Brain microvascular endothelial cell (primary cell): ENCODE measurements at regions not wholly inside any gene's neighbourhood (a gene's known extent, or its start where the extent isn't known, plus 50 kb on each side); places are given as distances from the start of the nearest gene placed in this dataset.

Experiments used
- DNase-seq: peaks from one replicate; pipeline ENCODE4 v3.0.0-alpha.2; 2020
- H3K27ac ChIP-seq: fragments of 250-450 bp; sonication (Bioruptor Pico); 2 replicates; pipeline ENCODE4 v1.5.1; 2020; ENCODE audit warnings: mild to moderate bottlenecking, moderate library complexity
- H3K27me3 ChIP-seq: fragments of 250-450 bp; sonication (Bioruptor Pico); replicated peaks from 2 replicates; pipeline ENCODE4 v1.5.1; 2020; ENCODE audit warnings: mild to moderate bottlenecking
- H3K36me3 ChIP-seq: fragments of 250-450 bp; sonication (Bioruptor Pico); replicated peaks from 2 replicates; pipeline ENCODE4 v1.5.1; 2020; ENCODE audit warnings: mild to moderate bottlenecking
- H3K4me3 ChIP-seq: 2 replicates; pipeline ENCODE4 v1.5.1; 2011; ENCODE audit warnings: low read depth, mild to moderate bottlenecking, control low read depth, low read length, moderate library complexity
- in situ Hi-C: cut with HindIII; loops from 2 replicates; pipeline ENCODE4 v1.10.0; 2017; ENCODE audit warnings: low sequenced_read_pairs, low pct_ligation_motif_present
- TF ChIP-seq, protein P1 (sequence below): IDR thresholded peaks from 2 replicates; pipeline ENCODE4 v1.5.1; 2011; ENCODE audit warnings: low read depth, mild to moderate bottlenecking, moderate library complexity, low read length, control low read depth, inconsistent platforms; ENCODE audit errors: missing control alignments

DNA sequence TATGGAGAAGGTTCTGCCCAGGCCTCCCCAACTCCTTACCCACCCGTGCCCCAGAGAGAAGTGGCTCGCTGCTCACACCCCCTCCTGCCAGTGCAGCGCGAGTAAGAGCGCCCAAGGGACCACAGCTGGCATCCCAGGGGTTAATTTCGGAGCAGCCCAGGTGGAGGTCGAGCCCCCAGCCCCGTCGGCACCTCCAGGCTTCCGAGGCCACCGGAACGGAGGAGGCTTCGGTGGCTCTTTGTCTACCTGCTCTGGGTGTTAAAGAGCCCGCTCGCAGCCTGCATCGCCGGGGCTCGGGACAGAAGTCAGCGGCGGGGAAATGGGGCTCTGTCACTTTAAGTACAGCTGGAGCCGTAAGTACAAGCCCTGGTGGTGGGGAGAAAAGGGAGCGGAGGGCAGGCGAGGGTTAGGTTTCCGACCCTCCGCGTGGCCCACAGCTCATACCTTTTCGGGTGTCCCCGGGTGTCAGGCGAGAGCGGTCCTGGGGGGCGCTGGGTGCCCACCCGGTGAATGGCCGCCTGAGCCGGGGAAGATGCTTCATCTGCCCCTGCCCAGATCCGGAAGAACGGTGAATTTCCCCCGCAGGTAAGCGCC, 89.4 kb upstream of the IPO9 start:
- Histone ChIP-seq H3K27me3 (no peaks in the 10 kb centered on the region), H3K4me3 (peak overlapping the region; percentile 72), H3K36me3 (peaks cover 42% of the 10 kb centered on the region), H3K27ac (peak overlapping the region; percentile 91)
- TF ChIP-seq, protein P1, sequence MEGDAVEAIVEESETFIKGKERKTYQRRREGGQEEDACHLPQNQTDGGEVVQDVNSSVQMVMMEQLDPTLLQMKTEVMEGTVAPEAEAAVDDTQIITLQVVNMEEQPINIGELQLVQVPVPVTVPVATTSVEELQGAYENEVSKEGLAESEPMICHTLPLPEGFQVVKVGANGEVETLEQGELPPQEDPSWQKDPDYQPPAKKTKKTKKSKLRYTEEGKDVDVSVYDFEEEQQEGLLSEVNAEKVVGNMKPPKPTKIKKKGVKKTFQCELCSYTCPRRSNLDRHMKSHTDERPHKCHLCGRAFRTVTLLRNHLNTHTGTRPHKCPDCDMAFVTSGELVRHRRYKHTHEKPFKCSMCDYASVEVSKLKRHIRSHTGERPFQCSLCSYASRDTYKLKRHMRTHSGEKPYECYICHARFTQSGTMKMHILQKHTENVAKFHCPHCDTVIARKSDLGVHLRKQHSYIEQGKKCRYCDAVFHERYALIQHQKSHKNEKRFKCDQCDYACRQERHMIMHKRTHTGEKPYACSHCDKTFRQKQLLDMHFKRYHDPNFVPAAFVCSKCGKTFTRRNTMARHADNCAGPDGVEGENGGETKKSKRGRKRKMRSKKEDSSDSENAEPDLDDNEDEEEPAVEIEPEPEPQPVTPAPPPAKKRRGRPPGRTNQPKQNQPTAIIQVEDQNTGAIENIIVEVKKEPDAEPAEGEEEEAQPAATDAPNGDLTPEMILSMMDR: peak; percentile 10
- in situ Hi-C loops: no loop called here
- no peak for DNase-seq

DNA sequence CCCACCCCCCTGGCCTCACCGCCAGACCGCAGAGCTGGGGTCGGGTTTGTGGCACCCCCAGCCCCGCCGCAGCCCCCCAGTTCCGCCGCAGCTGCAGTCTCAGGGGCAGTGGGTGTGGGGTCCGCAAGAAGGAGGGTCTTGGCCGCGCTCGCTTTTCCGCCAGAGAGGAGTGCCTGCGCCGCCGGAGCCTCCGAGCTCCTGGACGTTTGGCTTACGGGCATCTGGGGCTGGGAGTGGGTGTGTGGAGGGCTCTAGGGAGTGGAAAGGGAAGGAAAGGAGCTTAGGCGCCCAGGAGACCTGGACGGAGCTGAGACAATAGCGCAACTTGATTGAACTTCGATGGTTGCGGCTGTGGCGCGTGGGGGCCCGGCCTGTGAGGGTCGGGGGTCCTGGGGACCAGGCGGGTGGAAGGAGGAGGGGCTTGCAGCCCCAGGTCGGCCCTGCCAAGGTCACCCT, 88.8 kb upstream of the IPO9 start:
- H3K36me3 ChIP-seq: peaks cover 42% of the 10 kb centered on the region
- H3K4me3 ChIP-seq: peak overlapping the region; percentile 72
- no peak for DNase-seq
- in situ Hi-C loops: no loop called here
- TF ChIP-seq, protein P1: no peak
- H3K27ac ChIP-seq: peak overlapping the region; percentile 91
- H3K27me3 ChIP-seq: no peaks in the 10 kb centered on the region

DNA sequence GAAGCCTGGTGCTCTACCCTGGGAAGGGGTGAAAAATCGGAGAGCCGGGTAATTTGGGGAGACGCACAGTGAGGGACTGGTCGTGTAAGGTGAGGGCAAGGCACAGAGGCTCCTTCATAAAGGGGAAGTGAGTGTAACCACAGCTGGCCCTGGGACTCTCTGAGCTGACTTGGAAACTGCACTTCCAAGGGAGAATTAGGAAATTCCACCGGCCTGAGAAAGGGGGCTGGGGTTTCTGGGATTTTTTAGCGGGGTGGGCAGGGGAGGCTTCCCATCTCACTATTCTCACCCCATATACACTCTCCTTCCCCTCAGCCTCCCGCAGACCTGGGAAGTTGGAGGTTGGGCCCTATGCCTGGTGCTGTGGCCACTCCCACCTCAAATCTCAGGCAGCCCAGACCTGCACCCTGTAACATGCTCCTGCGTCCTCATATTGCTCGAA, 88.3 kb upstream of the IPO9 start:
- DNase-seq: no peak
- Histone ChIP-seq H3K36me3 (peaks cover 41% of the 10 kb centered on the region), H3K27ac (peak overlapping the region; percentile 91), H3K27me3 (no peaks in the 10 kb centered on the region), H3K4me3 (peak overlapping the region; percentile 72)
- TF ChIP-seq, protein P1: no peak
- in situ Hi-C loops: no loop called here

DNA sequence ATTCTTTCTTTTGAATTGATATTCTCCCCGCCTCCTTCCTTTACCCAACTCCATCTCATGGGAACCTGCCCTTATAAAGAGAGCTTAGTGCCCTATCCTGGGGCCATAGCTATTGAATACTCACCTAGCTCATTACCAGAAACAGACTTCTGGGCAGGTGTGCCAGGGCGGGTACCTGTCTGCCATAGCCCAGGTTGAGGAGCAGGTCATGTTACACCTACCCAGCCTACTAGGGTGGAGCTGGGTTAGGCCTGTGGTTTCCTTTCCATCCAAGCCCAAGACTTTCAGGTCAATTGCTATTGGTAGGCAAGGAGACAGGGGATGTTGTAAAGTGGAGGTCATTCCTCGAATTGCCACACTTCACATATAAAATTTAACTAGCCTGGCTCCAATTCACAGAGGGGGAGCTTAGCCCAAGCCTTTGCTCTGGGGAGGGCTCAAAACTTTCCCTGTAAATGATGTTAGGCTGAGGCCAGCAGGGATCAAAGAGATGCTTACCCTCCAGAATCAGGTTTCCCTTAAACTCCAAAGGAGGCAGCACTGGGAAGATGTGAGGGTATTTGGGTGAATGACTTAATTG, 87.1 kb upstream of the IPO9 start:
- no peak for DNase-seq
- H3K36me3 ChIP-seq: peaks cover 43% of the 10 kb centered on the region
- H3K27me3 ChIP-seq: no peaks in the 10 kb centered on the region
- H3K4me3 ChIP-seq: no peak overlapping the region
- TF ChIP-seq, protein P1: no peak
- peak overlapping the region; percentile 19 for H3K27ac ChIP-seq
- in situ Hi-C loops: no loop called here

DNA sequence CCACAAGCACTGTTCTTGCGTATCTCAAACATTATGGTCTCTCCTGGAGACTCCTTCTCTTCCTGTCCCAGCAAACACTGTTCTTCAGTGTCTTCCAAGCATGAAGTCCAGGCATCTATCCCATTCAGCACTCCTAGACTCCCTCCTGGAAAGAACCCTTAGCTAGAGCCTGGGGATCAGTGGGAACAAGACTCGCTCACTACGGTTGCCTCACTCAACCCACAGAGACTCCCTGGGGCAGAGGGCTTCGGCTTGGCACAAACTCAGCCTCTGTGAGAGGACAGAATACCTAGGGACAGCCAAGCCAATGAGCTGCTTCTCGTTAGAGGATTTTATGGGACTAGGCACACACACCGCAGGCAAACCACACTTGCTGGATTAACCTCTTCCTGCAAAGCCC, 86.5 kb upstream of the IPO9 start:
- Histone ChIP-seq H3K36me3 (peaks cover 40% of the 10 kb centered on the region), H3K4me3 (no peak overlapping the region), H3K27ac (no peak overlapping the region), H3K27me3 (no peaks in the 10 kb centered on the region)
- TF ChIP-seq, protein P1: no peak
- in situ Hi-C loops: no loop called here
- DNase-seq: no peak
